ENCODE measurements at regions not wholly inside any gene's neighbourhood (a gene's known extent, or its start where the extent isn't known, plus 50 kb on each side); places are given as distances from the start of the nearest gene placed in this dataset.

GRCh38 chr10:59537501-59537900 is 172.1 kb downstream of the SLC16A9 start:
- TF ChIP-seq CTCF (IDR thresholded peaks at IDR 0.05; ENCODE audit: low read length) (no peak), EZH2 (optimal IDR thresholded peaks at IDR 0.05; ENCODE audit: low read depth, low read length) (no peak)

Measured in MM.1S (cell line).